ENCODE measurements at regions not wholly inside any gene's neighbourhood (a gene's known extent, or its start where the extent isn't known, plus 50 kb on each side); places are given as distances from the start of the nearest gene placed in this dataset.

GRCh38 chr11:122414406-122415018, 241.0 kb upstream of the UBASH3B start:
- H3K9me3 ChIP-seq (ENCODE audit: control insufficient read depth, low read depth, low read length), result no peaks in the 10 kb centered on the region
- TF ChIP-seq EZH2 (IDR thresholded peaks at IDR 0.05; ENCODE audit: low read length), result no peak
- no peak for TF ChIP-seq CTCF (optimal IDR thresholded peaks at IDR 0.05 in 1 of 3, IDR thresholded peaks at IDR 0.05 in 1 of 3, conservative IDR thresholded peaks at IDR 0.05 in 1 of 3; ENCODE audit: extremely low read depth in 1 of 3, insufficient read depth in 2 of 3, low read length in 3 of 3)
- no peak overlapping the region for H3K4me3 ChIP-seq (ENCODE audit: control insufficient read depth in 2 of 3, extremely low read depth in 1 of 3, insufficient read depth in 2 of 3, low read depth in 1 of 3, low read length in 3 of 3)
- no peaks in the 10 kb centered on the region for H3K36me3 ChIP-seq (ENCODE audit: control insufficient read depth in 2 of 2, extremely low read depth in 1 of 2, insufficient read depth in 2 of 2, low read length in 2 of 2)
- peaks cover 2% of the 10 kb centered on the region for H3K4me1 ChIP-seq (ENCODE audit: control insufficient read depth, extremely low read depth, insufficient read depth, low read length)
- DNase-seq (ENCODE audit: low read depth, low spot score) (no peak), FAIRE-seq (no peak)
- no peak overlapping the region for H3K9ac ChIP-seq (ENCODE audit: control insufficient read depth, extremely low read depth, insufficient read depth, low read length)
- no peaks in the 10 kb centered on the region for H3K27me3 ChIP-seq (ENCODE audit: control insufficient read depth, extremely low read depth, insufficient read depth, low read length)
- dilution Hi-C loops (cut with MboI; ENCODE audit: extremely low pct_ligation_motif_present, low sequenced_read_pairs), result no loop called here
- no peaks in the 10 kb centered on the region for H4K20me1 ChIP-seq (ENCODE audit: control insufficient read depth, extremely low read depth, insufficient read depth, low read length)
- H2AFZ ChIP-seq (ENCODE audit: control insufficient read depth, low read length), result no peak overlapping the region
- no peak overlapping the region for H3K4me2 ChIP-seq (ENCODE audit: control insufficient read depth, extremely low read depth, insufficient read depth, low read depth, low read length)
- H3K79me2 ChIP-seq (ENCODE audit: control insufficient read depth, insufficient read depth, low read length), result no peaks in the 10 kb centered on the region
- H3K9me1 ChIP-seq (ENCODE audit: control insufficient read depth, extremely low read depth, insufficient read depth, low read length), result no peaks in the 10 kb centered on the region
- H3K27ac ChIP-seq (ENCODE audit: control insufficient read depth, insufficient read depth, low read length), result no peak overlapping the region

DNA sequence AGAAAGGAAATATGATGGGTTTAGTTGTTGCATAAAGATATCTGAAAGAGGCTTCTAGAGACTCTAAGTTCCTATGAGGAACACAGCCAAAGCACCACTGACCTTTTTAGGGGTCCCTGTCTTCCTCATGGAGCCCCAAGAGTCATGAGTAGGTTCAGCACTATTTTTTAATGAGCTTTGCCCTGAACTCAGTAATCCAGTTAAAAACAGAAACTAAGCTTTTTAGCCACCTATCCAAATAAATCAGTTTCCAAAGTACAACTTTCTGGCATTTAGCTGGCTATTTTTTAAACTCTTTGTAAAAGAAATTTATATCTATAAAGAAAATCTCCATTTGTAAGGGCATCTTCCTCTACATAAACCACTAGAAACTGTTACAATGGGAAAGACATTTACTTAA, 241.8 kb upstream of the UBASH3B start:
- no peak for TF ChIP-seq EZH2 (IDR thresholded peaks at IDR 0.05; ENCODE audit: low read length)
- TF ChIP-seq CTCF (optimal IDR thresholded peaks at IDR 0.05 in 1 of 3, IDR thresholded peaks at IDR 0.05 in 1 of 3, conservative IDR thresholded peaks at IDR 0.05 in 1 of 3; ENCODE audit: extremely low read depth in 1 of 3, insufficient read depth in 2 of 3, low read length in 3 of 3), result no peak
- no peaks in the 10 kb centered on the region for H3K9me1 ChIP-seq (ENCODE audit: control insufficient read depth, extremely low read depth, insufficient read depth, low read length)
- H3K36me3 ChIP-seq (ENCODE audit: control insufficient read depth in 2 of 2, extremely low read depth in 1 of 2, insufficient read depth in 2 of 2, low read length in 2 of 2), result no peaks in the 10 kb centered on the region
- DNase-seq (ENCODE audit: low read depth, low spot score), result no peak
- no peaks in the 10 kb centered on the region for H3K27me3 ChIP-seq (ENCODE audit: control insufficient read depth, extremely low read depth, insufficient read depth, low read length)
- FAIRE-seq, result no peak
- dilution Hi-C loops (cut with MboI; ENCODE audit: extremely low pct_ligation_motif_present, low sequenced_read_pairs), result no loop called here
- H3K4me2 ChIP-seq (ENCODE audit: control insufficient read depth, extremely low read depth, insufficient read depth, low read depth, low read length), result no peak overlapping the region
- H4K20me1 ChIP-seq (ENCODE audit: control insufficient read depth, extremely low read depth, insufficient read depth, low read length), result no peaks in the 10 kb centered on the region
- H3K27ac ChIP-seq (ENCODE audit: control insufficient read depth, insufficient read depth, low read length), result no peak overlapping the region
- H2AFZ ChIP-seq (ENCODE audit: control insufficient read depth, low read length), result no peak overlapping the region
- no peak overlapping the region for H3K4me3 ChIP-seq (ENCODE audit: control insufficient read depth in 2 of 3, extremely low read depth in 1 of 3, insufficient read depth in 2 of 3, low read depth in 1 of 3, low read length in 3 of 3)
- H3K79me2 ChIP-seq (ENCODE audit: control insufficient read depth, insufficient read depth, low read length), result no peaks in the 10 kb centered on the region
- no peak overlapping the region for H3K9ac ChIP-seq (ENCODE audit: control insufficient read depth, extremely low read depth, insufficient read depth, low read length)
- H3K4me1 ChIP-seq (ENCODE audit: control insufficient read depth, extremely low read depth, insufficient read depth, low read length), result no peaks in the 10 kb centered on the region
- H3K9me3 ChIP-seq (ENCODE audit: control insufficient read depth, low read depth, low read length), result no peaks in the 10 kb centered on the region
